ENCODE measurements at regions not wholly inside any gene's neighbourhood (a gene's known extent, or its start where the extent isn't known, plus 50 kb on each side); places are given as distances from the start of the nearest gene placed in this dataset.

GRCh38 chr18:27619906-27620305, 434.8 kb upstream of the CHST9 start:
- Histone ChIP-seq H3K4me1 (ENCODE audit: control insufficient read depth in 1 of 2, insufficient read depth in 2 of 2, low read length in 2 of 2) (no peaks in the 10 kb centered on the region), H3K27ac (ENCODE audit: low read depth, low read length) (no peak overlapping the region), H3K9me3 (ENCODE audit: control insufficient read depth in 1 of 2, low read length in 2 of 2) (no peaks in the 10 kb centered on the region), H3K9ac (ENCODE audit: low read depth in 1 of 2, low read length in 2 of 2) (no peak overlapping the region), H3K4me3 (ENCODE audit: low read depth in 1 of 2, low read length in 2 of 2) (no peak overlapping the region), H3K36me3 (ENCODE audit: control insufficient read depth in 1 of 2, insufficient read depth in 2 of 2, low read length in 2 of 2) (no peaks in the 10 kb centered on the region), H3K27me3 (ENCODE audit: control insufficient read depth in 1 of 2, insufficient read depth in 2 of 2, low read length in 2 of 2) (no peaks in the 10 kb centered on the region)

- Histone ChIP-seq H3K9me3 (ENCODE audit: control insufficient read depth in 1 of 2, low read length in 2 of 2) (no peaks in the 10 kb centered on the region), H3K9ac (ENCODE audit: low read depth in 1 of 2, low read length in 2 of 2) (no peak overlapping the region), H3K36me3 (ENCODE audit: control insufficient read depth in 1 of 2, insufficient read depth in 2 of 2, low read length in 2 of 2) (no peaks in the 10 kb centered on the region), H3K27ac (ENCODE audit: low read depth, low read length) (no peak overlapping the region), H3K4me3 (ENCODE audit: low read depth in 1 of 2, low read length in 2 of 2) (no peak overlapping the region), H3K4me1 (ENCODE audit: control insufficient read depth in 1 of 2, insufficient read depth in 2 of 2, low read length in 2 of 2) (no peaks in the 10 kb centered on the region), H3K27me3 (ENCODE audit: control insufficient read depth in 1 of 2, insufficient read depth in 2 of 2, low read length in 2 of 2) (no peaks in the 10 kb centered on the region)
These were observed 434.1 kb upstream of the CHST9 start for GRCh38 chr18:27619090-27619772.

- Histone ChIP-seq H3K4me3 (ENCODE audit: low read depth in 1 of 2, low read length in 2 of 2) (no peak overlapping the region), H3K4me1 (ENCODE audit: control insufficient read depth in 1 of 2, insufficient read depth in 2 of 2, low read length in 2 of 2) (no peaks in the 10 kb centered on the region), H3K9me3 (ENCODE audit: control insufficient read depth in 1 of 2, low read length in 2 of 2) (no peaks in the 10 kb centered on the region), H3K27me3 (ENCODE audit: control insufficient read depth in 1 of 2, insufficient read depth in 2 of 2, low read length in 2 of 2) (no peaks in the 10 kb centered on the region), H3K9ac (ENCODE audit: low read depth in 1 of 2, low read length in 2 of 2) (no peak overlapping the region), H3K27ac (ENCODE audit: low read depth, low read length) (no peak overlapping the region), H3K36me3 (ENCODE audit: control insufficient read depth in 1 of 2, insufficient read depth in 2 of 2, low read length in 2 of 2) (no peaks in the 10 kb centered on the region)
These were observed 431.2 kb upstream of the CHST9 start for GRCh38 chr18:27616324-27616723.

- H3K36me3 ChIP-seq (ENCODE audit: control insufficient read depth in 1 of 2, insufficient read depth in 2 of 2, low read length in 2 of 2): no peaks in the 10 kb centered on the region
- H3K27ac ChIP-seq (ENCODE audit: low read depth, low read length): no peak overlapping the region
- no peaks in the 10 kb centered on the region for H3K4me1 ChIP-seq (ENCODE audit: control insufficient read depth in 1 of 2, insufficient read depth in 2 of 2, low read length in 2 of 2)
- no peaks in the 10 kb centered on the region for H3K9me3 ChIP-seq (ENCODE audit: control insufficient read depth in 1 of 2, low read length in 2 of 2)
- no peak overlapping the region for H3K4me3 ChIP-seq (ENCODE audit: low read depth in 1 of 2, low read length in 2 of 2)
- no peaks in the 10 kb centered on the region for H3K27me3 ChIP-seq (ENCODE audit: control insufficient read depth in 1 of 2, insufficient read depth in 2 of 2, low read length in 2 of 2)
- no peak overlapping the region for H3K9ac ChIP-seq (ENCODE audit: low read depth in 1 of 2, low read length in 2 of 2)
These were observed 430.1 kb upstream of the CHST9 start for GRCh38 chr18:27614951-27615844.

- no peaks in the 10 kb centered on the region for H3K36me3 ChIP-seq (ENCODE audit: control insufficient read depth in 1 of 2, insufficient read depth in 2 of 2, low read length in 2 of 2)
- no peaks in the 10 kb centered on the region for H3K9me3 ChIP-seq (ENCODE audit: control insufficient read depth in 1 of 2, low read length in 2 of 2)
- no peaks in the 10 kb centered on the region for H3K27me3 ChIP-seq (ENCODE audit: control insufficient read depth in 1 of 2, insufficient read depth in 2 of 2, low read length in 2 of 2)
- no peak overlapping the region for H3K4me3 ChIP-seq (ENCODE audit: low read depth in 1 of 2, low read length in 2 of 2)
- no peak overlapping the region for H3K27ac ChIP-seq (ENCODE audit: low read depth, low read length)
- H3K9ac ChIP-seq (ENCODE audit: low read depth in 1 of 2, low read length in 2 of 2): no peak overlapping the region
- peaks cover 0 to 9% of the 10 kb centered on the region in 2 donors for H3K4me1 ChIP-seq (ENCODE audit: control insufficient read depth in 1 of 2, insufficient read depth in 2 of 2, low read length in 2 of 2)
These were observed 424.1 kb upstream of the CHST9 start for GRCh38 chr18:27609221-27609620.

- no peaks in the 10 kb centered on the region for H3K27me3 ChIP-seq (ENCODE audit: control insufficient read depth in 1 of 2, insufficient read depth in 2 of 2, low read length in 2 of 2)
- H3K36me3 ChIP-seq (ENCODE audit: control insufficient read depth in 1 of 2, insufficient read depth in 2 of 2, low read length in 2 of 2): no peaks in the 10 kb centered on the region
- H3K4me1 ChIP-seq (ENCODE audit: control insufficient read depth in 1 of 2, insufficient read depth in 2 of 2, low read length in 2 of 2): peaks cover 0 to 9% of the 10 kb centered on the region in 2 donors
- H3K4me3 ChIP-seq (ENCODE audit: low read depth in 1 of 2, low read length in 2 of 2): no peak overlapping the region
- H3K9me3 ChIP-seq (ENCODE audit: control insufficient read depth in 1 of 2, low read length in 2 of 2): no peaks in the 10 kb centered on the region
- no peak overlapping the region for H3K27ac ChIP-seq (ENCODE audit: low read depth, low read length)
- no peak overlapping the region for H3K9ac ChIP-seq (ENCODE audit: low read depth in 1 of 2, low read length in 2 of 2)
These were observed 423.6 kb upstream of the CHST9 start for GRCh38 chr18:27608742-27609141.

- H3K27ac ChIP-seq (ENCODE audit: low read depth, low read length): no peak overlapping the region
- no peak overlapping the region for H3K4me3 ChIP-seq (ENCODE audit: low read depth in 1 of 2, low read length in 2 of 2)
- H3K9me3 ChIP-seq (ENCODE audit: control insufficient read depth in 1 of 2, low read length in 2 of 2): no peaks in the 10 kb centered on the region
- H3K36me3 ChIP-seq (ENCODE audit: control insufficient read depth in 1 of 2, insufficient read depth in 2 of 2, low read length in 2 of 2): no peaks in the 10 kb centered on the region
- H3K4me1 ChIP-seq (ENCODE audit: control insufficient read depth in 1 of 2, insufficient read depth in 2 of 2, low read length in 2 of 2): peaks cover 0 to 9% of the 10 kb centered on the region in 2 donors
- no peak overlapping the region for H3K9ac ChIP-seq (ENCODE audit: low read depth in 1 of 2, low read length in 2 of 2)
- H3K27me3 ChIP-seq (ENCODE audit: control insufficient read depth in 1 of 2, insufficient read depth in 2 of 2, low read length in 2 of 2): no peaks in the 10 kb centered on the region
These were observed 423.1 kb upstream of the CHST9 start for GRCh38 chr18:27608174-27608573.

- Histone ChIP-seq H3K27ac (ENCODE audit: low read depth, low read length) (no peak overlapping the region), H3K9ac (ENCODE audit: low read depth in 1 of 2, low read length in 2 of 2) (no peak overlapping the region), H3K4me3 (ENCODE audit: low read depth in 1 of 2, low read length in 2 of 2) (no peak overlapping the region), H3K27me3 (ENCODE audit: control insufficient read depth in 1 of 2, insufficient read depth in 2 of 2, low read length in 2 of 2) (no peaks in the 10 kb centered on the region), H3K9me3 (ENCODE audit: control insufficient read depth in 1 of 2, low read length in 2 of 2) (no peaks in the 10 kb centered on the region), H3K36me3 (ENCODE audit: control insufficient read depth in 1 of 2, insufficient read depth in 2 of 2, low read length in 2 of 2) (no peaks in the 10 kb centered on the region), H3K4me1 (ENCODE audit: control insufficient read depth in 1 of 2, insufficient read depth in 2 of 2, low read length in 2 of 2) (peaks cover 0 to 9% of the 10 kb centered on the region in 2 donors)
These were observed 421.6 kb upstream of the CHST9 start for GRCh38 chr18:27606741-27607140.

GRCh38 chr18:27605107-27605834, 420.2 kb upstream of the CHST9 start:
- Histone ChIP-seq H3K4me1 (ENCODE audit: control insufficient read depth in 1 of 2, insufficient read depth in 2 of 2, low read length in 2 of 2) (peaks cover 0 to 9% of the 10 kb centered on the region in 2 donors), H3K36me3 (ENCODE audit: control insufficient read depth in 1 of 2, insufficient read depth in 2 of 2, low read length in 2 of 2) (no peaks in the 10 kb centered on the region), H3K4me3 (ENCODE audit: low read depth in 1 of 2, low read length in 2 of 2) (no peak overlapping the region), H3K27ac (ENCODE audit: low read depth, low read length) (no peak overlapping the region), H3K9ac (ENCODE audit: low read depth in 1 of 2, low read length in 2 of 2) (no peak overlapping the region), H3K9me3 (ENCODE audit: control insufficient read depth in 1 of 2, low read length in 2 of 2) (no peaks in the 10 kb centered on the region), H3K27me3 (ENCODE audit: control insufficient read depth in 1 of 2, insufficient read depth in 2 of 2, low read length in 2 of 2) (no peaks in the 10 kb centered on the region)

GRCh38 chr18:27604583-27604982, 419.5 kb upstream of the CHST9 start:
- H3K4me3 ChIP-seq (ENCODE audit: low read depth in 1 of 2, low read length in 2 of 2): no peak overlapping the region
- H3K27me3 ChIP-seq (ENCODE audit: control insufficient read depth in 1 of 2, insufficient read depth in 2 of 2, low read length in 2 of 2): no peaks in the 10 kb centered on the region
- no peaks in the 10 kb centered on the region for H3K36me3 ChIP-seq (ENCODE audit: control insufficient read depth in 1 of 2, insufficient read depth in 2 of 2, low read length in 2 of 2)
- no peak overlapping the region for H3K9ac ChIP-seq (ENCODE audit: low read depth in 1 of 2, low read length in 2 of 2)
- H3K9me3 ChIP-seq (ENCODE audit: control insufficient read depth in 1 of 2, low read length in 2 of 2): no peaks in the 10 kb centered on the region
- H3K4me1 ChIP-seq (ENCODE audit: control insufficient read depth in 1 of 2, insufficient read depth in 2 of 2, low read length in 2 of 2): peaks cover 0 to 9% of the 10 kb centered on the region in 2 donors
- no peak overlapping the region for H3K27ac ChIP-seq (ENCODE audit: low read depth, low read length)
